Activated B cell treated with CpG ODN at 0.5 μM for 24 hours (primary cell): ENCODE measurements at regions not wholly inside any gene's neighbourhood (a gene's known extent, or its start where the extent isn't known, plus 50 kb on each side); places are given as distances from the start of the nearest gene placed in this dataset.

Source experiments
- ATAC-seq: fragments of 200-7000 bp; cut with Tn5 transposase; one replicate; pipeline ENCODE4 v1.10.0; 2021; ENCODE audit warnings: low read depth, mild to moderate bottlenecking, moderate library complexity
- CTCF ChIA-PET: fragments of 350-600 bp; sonication (Branson Sonifier 250); formaldehyde crosslinking; loops from one replicate; lab custom pipeline; 2021; ENCODE audit warnings: antibody characterized with exemption; lab: Charles Lee
- POLR2A ChIA-PET: fragments of 350-600 bp; sonication (Branson Sonifier 250); formaldehyde crosslinking; loops from one replicate; lab custom pipeline; 2021; ENCODE audit warnings: antibody characterized with exemption; lab: Charles Lee
- DNase-seq: peaks from one replicate; pipeline ENCODE4 v3.0.0; 2022
- H3K27ac Mint-ChIP-seq: one replicate; pipeline ENCODE4 v1.8.0; 2020; ENCODE audit warnings: mixed read lengths
- H3K27me3 Mint-ChIP-seq: one replicate; pipeline ENCODE4 v1.8.0; 2021; ENCODE audit warnings: mixed read lengths
- H3K36me3 Mint-ChIP-seq: one replicate; pipeline ENCODE4 v1.8.0; 2021; ENCODE audit warnings: low read depth, mixed read lengths
- H3K4me1 Mint-ChIP-seq: one replicate; pipeline ENCODE4 v1.8.0; 2021; ENCODE audit warnings: mixed read lengths
- H3K4me3 Mint-ChIP-seq: one replicate; pipeline ENCODE4 v1.8.0; 2020; ENCODE audit warnings: mild to moderate bottlenecking, mixed read lengths
- H3K9me3 Mint-ChIP-seq: one replicate; pipeline ENCODE4 v1.8.0; 2020; ENCODE audit warnings: mixed read lengths
- CTCF ChIP-seq: fragments of 200-600 bp; IDR thresholded peaks from one replicate; pipeline ENCODE4 v1.8.0; 2022; ENCODE audit warnings: antibody characterized with exemption, mild to moderate bottlenecking
- intact Hi-C: fragments of 100-400 bp; cut with micrococcal nuclease; formaldehyde crosslinking; loops from one replicate; pipeline ENCODE4 v1.15.1; 2024

GRCh38 chrX:45745479-45745878 is 544.8 kb upstream of the DIPK2B start:
- peaks cover 23% of the 10 kb centered on the region for H3K4me1 Mint-ChIP-seq
- H3K27ac Mint-ChIP-seq, result peak overlapping the region; percentile 3
- H3K9me3 Mint-ChIP-seq, result no peaks in the 10 kb centered on the region
- POLR2A ChIA-PET, result interaction anchor here (1.9 kb wide), 1 partner anchor 18 kb away, joined by 4 read pairs; no protein-coding TSS in a partner anchor
- H3K36me3 Mint-ChIP-seq, result peaks cover 31% of the 10 kb centered on the region
- no peak for TF ChIP-seq CTCF
- no peak overlapping the region for H3K4me3 Mint-ChIP-seq
- H3K27me3 Mint-ChIP-seq, result no peaks in the 10 kb centered on the region
- ATAC-seq (no peak), DNase-seq (no peak)
- intact Hi-C loops, result no loop called here
- CTCF ChIA-PET, result interaction anchor here (0.6 kb wide), 1 partner anchor 269 kb away, joined by 3 read pairs; no protein-coding TSS in a partner anchor

GRCh38 chrX:45743906-45744625 is 543.4 kb upstream of the DIPK2B start:
- Mint-ChIP-seq H3K27me3 (no peaks in the 10 kb centered on the region), H3K36me3 (peaks cover 28% of the 10 kb centered on the region), H3K4me1 (peaks cover 11% of the 10 kb centered on the region), H3K9me3 (no peaks in the 10 kb centered on the region), H3K27ac (no peak overlapping the region), H3K4me3 (no peak overlapping the region)
- no peak for DNase-seq
- TF ChIP-seq CTCF, result no peak
- ATAC-seq, result no peak
- POLR2A ChIA-PET, result interaction anchor here (1.9 kb wide), 1 partner anchor 20 kb away, joined by 4 read pairs; no protein-coding TSS in a partner anchor
- intact Hi-C loops, result no loop called here
- CTCF ChIA-PET, result no interaction called here

GRCh38 chrX:45743081-45743533 is 542.4 kb upstream of the DIPK2B start:
- H3K4me1 Mint-ChIP-seq, result peaks cover 5% of the 10 kb centered on the region
- H3K27me3 Mint-ChIP-seq, result no peaks in the 10 kb centered on the region
- ChIA-PET POLR2A (no interaction called here), CTCF (no interaction called here)
- no peak overlapping the region for H3K4me3 Mint-ChIP-seq
- intact Hi-C loops, result no loop called here
- H3K9me3 Mint-ChIP-seq, result no peaks in the 10 kb centered on the region
- TF ChIP-seq CTCF, result no peak
- no peak for DNase-seq
- H3K27ac Mint-ChIP-seq, result no peak overlapping the region
- peak; percentile 42 for ATAC-seq
- H3K36me3 Mint-ChIP-seq, result peaks cover 28% of the 10 kb centered on the region

GRCh38 chrX:45740291-45740690 is 539.6 kb upstream of the DIPK2B start:
- Mint-ChIP-seq H3K9me3 (no peaks in the 10 kb centered on the region), H3K4me1 (no peaks in the 10 kb centered on the region), H3K4me3 (no peak overlapping the region), H3K27me3 (no peaks in the 10 kb centered on the region), H3K27ac (no peak overlapping the region), H3K36me3 (peaks cover 9% of the 10 kb centered on the region)
- intact Hi-C loops, result no loop called here
- DNase-seq (no peak), ATAC-seq (no peak)
- no peak for TF ChIP-seq CTCF
- CTCF ChIA-PET, result no interaction called here
- POLR2A ChIA-PET, result no interaction called here

GRCh38 chrX:45735571-45735970 is 534.9 kb upstream of the DIPK2B start:
- ChIA-PET POLR2A (interaction anchor here (0.7 kb wide), 1 partner anchor 14 kb away, joined by 4 read pairs; no protein-coding TSS in a partner anchor), CTCF (no interaction called here)
- intact Hi-C loops, result no loop called here
- Mint-ChIP-seq H3K4me1 (no peaks in the 10 kb centered on the region), H3K9me3 (peaks cover 5% of the 10 kb centered on the region), H3K36me3 (no peaks in the 10 kb centered on the region), H3K27me3 (no peaks in the 10 kb centered on the region), H3K4me3 (no peak overlapping the region), H3K27ac (no peak overlapping the region)
- DNase-seq (no peak), ATAC-seq (no peak)
- TF ChIP-seq CTCF, result no peak
